Stimulated activated CD4-positive, alpha-beta T cell treated with anti-CD3 and anti-CD28 coated beads, Interleukin-15, amount 100 ng/mL, for 1 hour (primary cell): ENCODE measurements at regions not wholly inside any gene's neighbourhood (a gene's known extent, or its start where the extent isn't known, plus 50 kb on each side); places are given as distances from the start of the nearest gene placed in this dataset.

Experiments
- DNase-seq, 2 donors: peaks; one replicate each; pipeline ENCODE4 v3.0.0-alpha.2; 2020; ENCODE audit warnings: low read depth in 1 of 2, low spot score in 1 of 2

DNA sequence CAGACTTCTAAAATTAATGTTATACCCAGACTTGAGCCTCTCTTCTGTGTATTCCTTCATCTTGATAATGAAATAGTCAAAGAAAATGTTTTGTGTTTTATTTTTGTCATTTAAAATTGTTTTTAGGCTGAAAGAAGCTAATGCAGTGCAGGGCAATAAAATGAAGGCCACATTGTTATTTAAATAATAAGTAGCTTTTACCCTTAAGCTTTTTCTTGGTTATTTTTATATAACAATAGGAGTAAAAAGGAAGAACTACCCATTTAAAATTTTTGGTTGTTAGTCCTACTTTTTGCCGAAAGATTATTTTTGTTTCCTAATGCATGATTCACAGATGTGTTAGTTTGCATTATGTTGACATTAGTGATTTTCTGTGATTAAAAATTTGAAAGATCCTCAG lies 181.0 kb upstream of the MEOX2 start:
- no peak for DNase-seq

DNA sequence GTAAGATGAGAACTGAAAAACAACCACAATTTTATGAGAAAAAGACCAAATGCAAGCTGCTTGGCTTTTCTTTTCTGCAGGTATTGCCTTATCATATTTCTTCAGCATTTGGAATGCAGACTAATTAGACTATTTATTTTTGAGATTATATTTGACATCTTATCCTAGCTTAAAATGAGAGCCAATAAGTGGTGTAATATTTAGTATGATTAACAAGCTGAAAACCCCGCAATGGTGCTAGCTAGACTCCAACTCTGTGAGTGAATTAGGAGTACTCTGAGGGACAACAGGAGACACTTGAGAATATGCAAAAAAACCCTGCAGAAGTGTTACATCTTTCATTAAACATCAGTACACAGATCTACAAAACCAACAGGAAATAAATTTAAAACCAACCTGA lies 180.3 kb upstream of the MEOX2 start:
- DNase-seq: no peak

DNA sequence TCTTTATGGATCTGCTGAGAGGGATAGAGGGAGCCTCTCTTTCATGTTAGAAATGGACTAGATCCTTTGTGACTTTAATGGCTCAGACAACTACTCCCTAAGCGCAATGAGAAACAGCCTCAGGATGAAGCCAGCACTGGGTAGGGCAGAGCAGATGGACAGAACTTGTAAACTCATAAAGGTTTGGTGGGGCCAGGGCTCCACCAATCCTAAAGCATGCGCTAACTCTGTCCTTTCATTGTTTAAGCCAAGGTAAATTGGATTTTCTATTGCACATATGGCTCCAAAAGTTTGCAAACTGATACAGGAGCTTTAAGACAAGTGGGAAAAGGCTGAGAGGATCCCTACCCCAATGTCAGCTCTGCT lies 178.1 kb upstream of the MEOX2 start:
- DNase-seq: no peak

DNA sequence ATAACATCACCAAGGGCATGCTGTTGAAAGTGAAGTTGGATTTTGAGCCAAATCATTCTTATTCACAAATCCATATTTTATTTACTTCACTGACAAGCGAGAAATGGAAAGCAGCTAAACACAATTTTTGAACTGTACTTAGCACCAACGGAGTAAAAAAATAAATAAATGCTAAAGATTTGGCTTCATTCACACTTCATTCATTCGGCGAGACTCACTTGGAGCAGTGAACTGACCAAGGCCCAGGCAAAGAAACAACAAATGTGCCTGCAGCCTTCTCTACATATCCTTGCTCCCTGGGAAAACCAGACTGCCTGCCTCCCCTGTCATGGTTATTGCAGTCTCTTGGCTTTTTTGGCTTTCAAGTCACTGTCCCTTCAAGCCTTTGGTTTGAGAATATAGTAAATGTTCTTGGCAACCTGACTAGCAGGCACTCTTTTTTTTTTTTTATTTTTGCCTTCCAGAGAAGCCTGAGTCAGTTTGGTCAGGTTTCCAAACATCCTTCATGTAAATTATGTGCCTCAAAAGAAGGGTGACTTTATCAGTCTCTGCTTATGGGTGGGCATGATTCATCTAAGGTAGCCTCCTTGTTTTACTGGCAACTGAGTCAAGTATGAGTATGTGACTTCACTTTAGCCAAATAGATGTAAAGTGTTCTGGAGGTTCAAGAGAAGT lies 177.6 kb upstream of the MEOX2 start:
- DNase-seq: no peak

DNA sequence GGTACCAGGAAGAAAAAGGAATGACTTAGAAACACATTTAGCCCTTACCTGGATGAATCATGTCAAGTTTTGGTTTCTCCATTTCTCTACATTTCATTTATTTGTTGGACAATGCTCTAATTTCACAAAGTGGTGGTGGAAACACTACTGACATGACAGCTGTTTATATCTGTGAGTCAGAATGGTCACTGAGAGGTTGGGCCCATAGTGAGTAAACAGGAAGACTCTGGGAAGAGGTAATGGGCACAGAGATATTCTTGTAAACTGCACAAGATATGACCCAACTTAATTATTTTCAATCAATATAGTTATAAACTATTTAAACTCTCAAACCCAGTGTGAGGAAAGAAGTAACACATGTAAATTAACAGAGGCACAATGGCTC lies 176.3 kb upstream of the MEOX2 start:
- no peak for DNase-seq

DNA sequence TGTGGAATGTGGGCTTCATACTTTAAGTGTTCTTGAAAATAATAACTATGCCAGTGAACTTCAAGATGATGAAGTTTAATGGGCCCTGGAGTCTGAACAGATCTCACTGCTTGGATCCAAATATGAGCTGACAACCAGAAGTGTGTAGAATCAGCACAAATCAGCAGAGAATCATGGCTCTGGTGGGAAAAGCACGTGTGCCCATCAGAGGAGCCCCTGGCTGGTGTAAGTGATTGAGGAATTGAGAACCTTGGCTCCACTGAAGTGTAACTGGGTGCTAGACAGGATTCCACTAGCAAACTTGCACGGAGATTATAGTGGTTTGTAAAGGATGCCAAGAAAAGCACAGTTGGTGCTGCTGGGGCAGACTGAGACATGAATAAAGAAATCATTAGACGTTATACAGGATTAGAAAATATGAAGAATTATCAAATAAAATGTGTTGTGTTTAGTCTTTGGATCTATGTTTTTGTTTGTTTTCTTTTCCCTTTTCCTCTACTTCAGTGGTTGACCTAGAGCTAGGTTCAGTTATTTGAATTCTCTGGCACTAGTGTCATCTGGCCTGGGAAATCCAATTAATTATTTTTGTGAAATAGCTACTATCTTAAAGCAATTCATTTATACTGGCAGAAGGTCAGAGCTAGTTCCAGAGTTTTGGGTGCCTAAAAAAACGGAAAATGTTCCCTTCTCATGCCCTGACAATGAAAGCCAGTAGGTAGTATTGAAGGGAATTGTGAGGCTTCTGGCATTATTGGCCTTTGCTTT lies 175.7 kb upstream of the MEOX2 start:
- no peak for DNase-seq

DNA sequence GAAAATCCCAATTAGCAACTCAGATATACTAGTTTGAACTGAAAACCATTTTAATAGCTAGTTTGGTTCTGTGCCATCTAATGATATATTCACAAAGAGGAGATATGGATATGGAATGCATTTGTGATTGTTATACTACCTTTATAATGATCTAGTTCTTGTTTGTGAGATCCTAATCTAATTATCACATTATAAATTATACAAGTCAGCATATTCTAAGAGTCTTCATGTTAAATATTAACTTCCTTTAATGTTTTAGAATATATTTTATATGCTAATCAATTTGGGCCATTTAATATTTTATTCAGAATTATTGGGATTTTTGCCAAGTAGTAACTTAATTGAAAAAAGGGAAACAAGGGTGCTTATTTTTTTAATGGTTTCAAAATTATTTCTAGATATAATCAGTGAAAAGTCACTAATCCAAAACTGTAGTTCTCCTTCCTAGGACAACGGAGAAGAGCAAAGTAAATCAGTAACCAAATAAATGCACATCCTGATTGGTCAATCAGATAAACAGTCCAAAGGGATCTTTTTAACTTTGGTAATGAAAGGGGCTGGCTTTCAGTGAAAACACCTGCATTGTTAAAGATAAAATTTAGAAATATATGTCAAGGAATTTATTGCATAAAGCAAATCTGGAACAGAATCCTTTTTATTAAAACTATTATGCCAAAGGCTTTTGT lies 173.9 kb upstream of the MEOX2 start:
- no peak for DNase-seq

DNA sequence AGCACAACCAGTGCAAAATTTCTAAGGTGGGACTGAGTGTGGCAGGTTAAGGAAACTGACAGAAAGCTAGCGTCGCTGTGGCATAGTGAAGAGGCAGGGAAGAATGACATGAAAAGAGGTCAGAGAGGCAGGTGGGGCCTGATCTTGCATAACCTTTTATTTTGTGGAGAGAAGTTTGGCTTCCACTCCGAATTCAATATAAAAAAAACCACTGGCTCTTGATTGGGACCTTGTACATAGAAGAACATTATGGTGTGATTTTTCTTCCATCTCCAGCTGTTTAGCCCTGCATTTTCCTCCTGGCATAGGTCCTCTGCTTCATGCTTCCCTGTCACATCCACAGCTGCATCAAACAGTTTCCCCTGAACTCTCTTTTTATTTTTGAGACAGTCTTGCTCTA lies 170.5 kb upstream of the MEOX2 start:
- DNase-seq: no peak

DNA sequence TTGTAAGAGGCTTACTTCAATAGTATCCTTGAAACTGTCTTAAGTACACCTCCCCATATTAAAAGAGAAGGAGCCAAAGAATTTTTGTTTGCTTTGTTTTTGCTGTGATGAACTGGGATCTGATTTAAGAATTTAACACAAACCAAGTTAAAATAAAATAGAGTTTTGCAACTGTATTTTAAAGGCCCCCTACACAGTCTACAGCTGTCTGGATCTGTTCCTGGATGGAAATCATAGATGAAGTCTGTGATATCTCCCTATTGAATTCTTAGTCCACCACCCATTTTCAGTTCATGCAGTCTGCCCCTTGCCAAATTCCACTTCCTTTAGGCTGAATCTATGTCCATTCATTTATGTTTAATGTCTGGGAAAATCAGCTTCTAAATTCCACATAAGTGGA lies 169.8 kb upstream of the MEOX2 start:
- no peak for DNase-seq

DNA sequence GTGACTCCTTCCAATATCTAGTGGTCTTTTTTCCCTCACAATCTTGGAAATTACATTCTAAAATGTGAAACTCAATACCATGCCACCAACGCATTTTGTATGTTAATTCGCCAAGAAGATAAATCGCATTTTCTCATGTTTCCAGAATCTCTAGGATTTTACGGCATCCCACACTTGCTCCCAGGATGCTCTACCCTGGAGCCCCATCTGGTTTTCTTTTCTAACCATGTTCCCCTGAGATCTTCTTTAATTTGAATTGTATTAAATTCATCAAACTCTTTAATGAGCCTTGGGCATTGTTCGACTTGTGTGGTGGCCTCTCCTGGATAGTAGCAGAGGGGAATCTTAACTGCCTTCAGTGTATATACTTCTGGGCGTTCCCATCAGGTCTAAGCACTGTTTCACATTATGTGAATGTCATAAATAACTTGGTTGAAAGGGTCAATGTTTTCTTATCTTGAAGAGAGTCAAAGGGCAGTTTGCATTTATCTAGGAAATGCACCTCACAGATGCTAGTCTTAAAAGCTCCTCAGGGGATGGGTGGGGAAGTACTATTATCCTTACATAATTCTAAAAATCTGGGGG lies 169.1 kb upstream of the MEOX2 start:
- DNase-seq: no peak

DNA sequence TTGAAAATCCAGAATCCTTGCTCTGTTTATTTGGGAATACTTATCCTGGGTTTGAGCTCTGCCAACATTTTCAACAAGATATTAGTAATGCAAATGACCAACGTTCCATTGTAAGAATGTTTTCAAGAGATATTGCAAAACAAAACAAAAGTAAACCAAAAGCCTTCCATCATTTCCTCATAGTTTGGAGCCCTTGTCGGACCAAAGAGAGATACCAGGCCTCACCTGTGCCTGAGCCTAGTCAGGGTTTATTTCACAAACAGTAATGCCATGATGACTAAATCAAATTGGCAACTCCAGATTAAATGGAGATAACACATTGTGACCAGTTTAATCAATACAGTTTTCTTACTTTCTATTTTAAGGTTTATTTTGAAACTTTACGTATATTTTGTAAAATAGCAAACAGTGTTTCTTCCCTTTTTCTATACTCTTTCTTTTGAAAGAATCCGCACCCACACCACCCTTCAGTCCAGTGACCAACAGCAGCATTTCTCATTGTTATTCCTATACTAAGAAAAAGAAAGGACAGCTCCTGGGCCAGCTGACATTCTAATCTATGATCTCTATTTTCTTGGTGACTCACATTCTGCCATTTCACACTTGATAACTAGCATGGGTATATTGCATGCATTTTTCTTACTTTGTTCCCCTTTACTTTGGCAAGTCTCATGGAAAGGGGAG lies 168.5 kb upstream of the MEOX2 start:
- no peak for DNase-seq

DNA sequence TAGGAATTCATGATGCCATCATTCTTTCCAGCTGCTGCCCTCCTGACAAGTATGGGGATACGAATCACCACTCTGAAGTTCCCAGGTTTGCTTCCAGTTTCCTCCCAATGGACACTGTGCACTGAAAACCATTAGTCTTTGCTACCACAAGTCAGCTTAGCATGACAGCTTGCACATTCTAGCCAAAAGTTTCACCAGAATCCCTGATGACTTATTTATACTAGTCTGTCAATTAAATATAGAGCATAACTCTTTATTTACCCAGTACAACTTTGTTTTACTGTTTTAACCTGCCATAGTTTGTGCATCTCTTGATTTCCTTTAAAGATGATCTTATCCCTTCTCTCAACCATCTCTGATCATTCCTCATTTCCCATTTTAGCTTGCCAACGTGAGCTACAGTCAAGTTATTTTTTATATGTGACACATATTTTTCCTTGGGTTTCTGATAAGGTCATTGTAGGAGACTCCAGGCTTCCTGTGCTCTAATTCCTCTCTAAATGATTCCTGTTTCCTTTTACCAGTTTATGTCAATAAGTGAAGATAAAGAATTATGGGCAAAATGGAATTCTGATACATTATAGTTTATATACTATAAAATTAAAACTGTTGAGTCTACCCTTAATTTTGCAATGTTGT lies 167.5 kb upstream of the MEOX2 start:
- DNase-seq: no peak

DNA sequence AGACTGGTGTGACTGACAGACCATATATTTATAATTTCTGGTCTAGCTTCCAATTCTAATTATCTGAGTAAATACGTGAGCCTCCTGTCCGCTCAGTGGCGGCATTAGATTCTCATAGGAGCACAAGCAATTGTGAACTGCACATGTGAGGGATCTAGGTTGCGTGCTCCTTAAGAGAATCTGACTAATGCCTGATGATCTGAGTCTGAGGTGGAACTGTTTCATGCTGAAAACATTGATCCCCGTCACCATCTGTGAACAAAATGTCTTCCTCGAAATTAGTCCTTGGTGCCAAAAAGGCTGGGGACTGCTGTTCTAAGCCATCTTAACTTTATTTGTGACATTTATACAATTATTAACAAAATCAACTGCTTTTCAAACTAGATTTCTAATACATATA lies 164.7 kb upstream of the MEOX2 start:
- no peak for DNase-seq

DNA sequence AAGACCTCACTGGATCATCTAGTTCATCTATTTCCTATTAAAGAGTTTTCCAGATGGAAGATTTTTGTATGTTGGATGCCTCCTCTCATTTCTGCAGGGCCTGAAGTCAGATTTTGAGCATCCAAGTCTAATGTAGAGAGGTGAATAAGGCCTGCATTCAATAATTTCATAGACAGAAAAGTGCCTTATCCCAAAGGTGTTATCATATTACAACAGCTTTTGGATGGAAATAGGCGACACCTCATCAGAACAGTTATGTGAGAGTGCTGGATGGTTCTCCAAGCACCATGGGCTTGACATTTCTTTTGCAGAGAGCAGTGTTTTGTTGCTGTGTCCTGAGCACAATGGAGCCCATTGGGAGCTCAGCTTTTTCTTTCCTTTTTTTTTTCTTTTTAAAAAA lies 162.4 kb upstream of the MEOX2 start:
- DNase-seq: no peak

DNA sequence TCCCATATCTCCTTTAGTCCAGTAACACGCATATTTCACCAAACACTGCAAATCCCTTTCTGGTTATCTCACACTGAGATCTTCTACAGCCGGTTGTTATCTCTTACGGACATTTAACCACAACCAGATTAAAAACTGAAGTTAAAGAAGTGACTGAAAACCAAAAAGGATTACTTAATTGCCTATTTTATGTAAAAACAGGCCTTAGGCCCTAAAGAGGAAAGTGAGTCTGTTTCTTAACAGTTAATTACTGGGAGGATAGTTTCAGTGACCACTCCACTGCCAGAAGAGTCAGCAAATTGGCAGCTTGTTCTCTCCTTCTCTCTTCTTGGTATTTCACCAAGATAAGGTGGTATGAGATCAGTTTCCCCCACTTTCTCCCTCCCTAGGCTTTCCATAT lies 161.9 kb upstream of the MEOX2 start:
- no peak for DNase-seq

DNA sequence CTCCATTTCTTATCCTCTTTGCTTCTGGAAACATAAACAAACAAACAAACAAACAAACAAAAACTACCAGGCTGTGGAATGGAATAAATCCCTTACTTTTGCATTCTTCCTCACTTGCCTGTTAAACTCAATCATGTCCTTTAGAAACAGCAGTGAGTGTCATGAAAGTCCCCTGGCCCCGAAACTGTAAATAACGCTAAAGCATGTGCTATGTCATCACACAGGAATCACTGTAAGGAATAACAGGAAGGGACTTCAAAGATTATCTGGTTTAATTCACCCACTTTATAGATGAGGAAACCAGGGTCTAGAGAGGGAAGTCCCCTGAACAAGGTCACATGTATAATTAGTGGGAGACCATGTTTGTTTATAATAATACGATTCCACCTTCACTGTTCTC lies 159.4 kb upstream of the MEOX2 start:
- DNase-seq: no peak

DNA sequence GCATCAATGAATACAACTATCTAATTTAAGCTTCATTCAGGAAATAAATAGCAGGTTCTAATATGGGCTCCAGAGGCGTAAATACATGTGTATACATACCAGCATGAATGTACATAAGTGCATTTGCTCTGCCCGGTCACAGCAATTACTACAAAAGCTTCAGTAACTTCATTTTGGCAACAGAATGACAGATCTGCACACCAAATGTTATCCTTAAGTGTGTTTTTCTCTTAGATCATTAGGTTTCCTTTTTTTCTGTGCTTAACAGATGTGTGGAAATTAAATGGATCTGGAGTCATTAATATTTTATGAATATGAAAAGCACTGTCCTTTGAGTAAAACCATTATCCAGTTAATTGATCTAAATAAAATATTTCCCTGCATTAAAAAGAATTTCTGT lies 159.0 kb upstream of the MEOX2 start:
- DNase-seq: no peak

DNA sequence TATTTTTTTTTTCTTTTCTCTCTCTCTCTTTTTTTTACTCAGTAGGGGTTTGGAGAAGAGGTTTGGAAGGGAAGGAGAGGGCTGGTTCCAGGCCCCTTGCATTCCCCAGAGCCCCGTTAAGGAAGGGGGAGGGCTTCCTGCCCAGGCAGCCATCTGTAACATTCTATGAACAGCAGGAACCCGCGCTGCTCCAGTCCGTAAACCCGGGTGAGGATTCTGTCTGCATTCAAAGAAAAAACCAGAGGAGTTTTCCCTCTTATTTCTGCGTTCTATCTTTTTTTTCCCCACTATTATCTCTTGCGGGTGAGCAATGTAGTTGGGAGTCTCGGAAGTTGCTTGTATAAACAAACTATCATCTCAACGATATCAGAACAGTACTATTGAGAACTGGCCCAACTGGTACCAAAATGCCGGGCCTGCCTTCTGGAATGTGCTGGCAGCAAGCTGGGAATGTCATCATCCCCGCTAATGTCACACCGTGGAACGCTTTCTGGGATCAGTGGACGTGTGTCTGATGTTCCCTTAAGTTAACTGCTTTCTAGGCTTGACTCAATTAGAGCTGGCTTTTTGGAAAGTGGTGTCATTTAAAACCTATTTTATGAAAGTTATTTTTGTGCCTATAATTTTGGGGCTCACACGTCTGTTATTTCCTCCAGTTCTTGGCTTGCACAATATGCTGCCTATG lies 153.1 kb upstream of the MEOX2 start:
- no peak for DNase-seq

DNA sequence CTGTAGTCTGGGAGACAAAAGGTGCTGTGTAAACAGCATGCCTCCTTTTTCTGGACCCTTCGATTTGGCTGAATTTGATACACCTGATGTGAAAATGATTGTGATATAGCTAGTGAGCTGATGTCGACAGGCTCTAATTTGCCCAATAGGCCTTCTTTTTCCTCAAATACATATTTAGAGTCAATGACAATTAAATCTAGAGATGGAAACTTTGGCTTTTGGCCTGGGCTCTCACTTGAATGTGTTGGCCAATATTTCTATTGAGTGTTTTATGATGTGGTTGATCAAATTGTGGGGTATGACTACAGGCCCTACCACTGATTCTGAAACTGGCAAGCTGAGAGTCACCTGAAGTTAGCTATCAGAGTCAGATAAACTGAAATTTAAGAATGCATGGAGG lies 151.8 kb upstream of the MEOX2 start:
- DNase-seq: no peak

DNA sequence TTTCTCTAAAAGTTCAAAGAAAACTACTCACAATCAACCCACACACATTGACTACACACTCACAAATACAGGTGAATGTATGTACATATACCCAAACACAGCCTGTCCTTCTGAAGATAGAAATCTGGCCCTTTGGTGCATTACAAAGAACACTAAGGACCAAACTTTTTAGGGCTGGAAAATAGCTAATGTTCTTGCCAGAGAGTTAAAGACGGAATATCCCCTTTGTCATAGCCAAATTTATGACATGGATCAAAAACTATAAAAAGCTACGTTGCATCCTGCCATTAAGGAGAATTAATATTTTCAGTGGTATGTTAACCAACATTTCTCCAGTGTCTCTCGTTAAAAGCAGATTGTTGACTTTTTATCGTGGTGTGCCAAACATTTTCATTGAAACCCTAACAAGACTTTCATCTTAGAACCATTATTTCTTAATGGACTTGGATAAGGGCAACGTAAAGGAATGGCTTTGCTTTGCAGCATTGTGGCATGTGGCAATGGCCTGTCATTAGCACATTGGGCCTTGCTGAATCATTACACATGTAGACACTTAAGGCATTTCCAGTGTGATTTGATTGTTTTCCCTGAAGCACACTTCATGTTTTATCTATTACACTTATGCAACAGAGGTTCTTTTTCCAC lies 150.9 kb upstream of the MEOX2 start:
- DNase-seq: no peak
